AG20443 (cell line): ENCODE measurements at regions not wholly inside any gene's neighbourhood (a gene's known extent, or its start where the extent isn't known, plus 50 kb on each side); places are given as distances from the start of the nearest gene placed in this dataset.
A peak's percentile ranks its signal among the peaks of the same experiment; 100 is the strongest.

Experiments
- DNase-seq: peaks from one replicate; pipeline ENCODE4 v3.0.0; 2012; ENCODE audit warnings: low spot score, mixed read lengths

DNA sequence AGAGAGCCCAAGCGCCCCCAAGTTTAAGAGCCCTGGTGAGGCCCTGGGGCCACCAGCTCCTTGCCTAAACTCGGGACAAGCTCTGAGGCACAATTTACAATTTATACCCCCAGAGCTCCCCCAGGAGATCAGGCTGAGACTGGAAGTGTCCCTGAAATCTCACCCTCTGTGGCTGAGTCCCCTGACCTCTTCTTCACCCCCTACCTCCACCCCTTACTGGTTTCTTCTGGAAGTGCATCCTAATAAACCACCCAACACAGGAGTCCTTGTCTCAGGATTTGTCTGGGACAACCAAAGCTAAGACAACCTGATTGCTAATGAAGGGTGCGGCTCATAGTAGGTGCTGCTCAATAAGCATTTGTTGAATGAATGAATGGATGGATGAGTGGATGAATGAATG, 206.4 kb downstream of the BCL11B start:
- no peak for DNase-seq

DNA sequence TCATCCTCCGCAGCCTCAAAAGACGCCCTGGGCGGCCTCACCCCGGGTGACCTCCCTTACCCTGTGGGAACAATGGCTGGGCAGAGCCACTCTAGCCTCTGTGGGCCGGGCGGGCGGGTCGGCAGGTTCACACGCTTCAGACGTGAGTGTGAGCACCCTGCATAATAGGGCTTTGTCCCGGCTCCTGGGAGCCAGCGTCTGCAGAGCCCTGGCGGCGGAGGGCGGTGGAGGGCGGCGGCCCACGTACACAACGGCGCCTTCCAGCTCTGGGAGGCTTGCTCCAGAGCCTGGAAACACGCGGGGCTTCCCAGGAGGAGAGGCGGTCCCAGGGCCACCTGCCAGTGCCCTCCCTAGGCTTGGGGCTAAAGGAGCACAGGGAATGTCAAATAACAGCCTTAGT, 205.6 kb downstream of the BCL11B start:
- DNase-seq: no peak

DNA sequence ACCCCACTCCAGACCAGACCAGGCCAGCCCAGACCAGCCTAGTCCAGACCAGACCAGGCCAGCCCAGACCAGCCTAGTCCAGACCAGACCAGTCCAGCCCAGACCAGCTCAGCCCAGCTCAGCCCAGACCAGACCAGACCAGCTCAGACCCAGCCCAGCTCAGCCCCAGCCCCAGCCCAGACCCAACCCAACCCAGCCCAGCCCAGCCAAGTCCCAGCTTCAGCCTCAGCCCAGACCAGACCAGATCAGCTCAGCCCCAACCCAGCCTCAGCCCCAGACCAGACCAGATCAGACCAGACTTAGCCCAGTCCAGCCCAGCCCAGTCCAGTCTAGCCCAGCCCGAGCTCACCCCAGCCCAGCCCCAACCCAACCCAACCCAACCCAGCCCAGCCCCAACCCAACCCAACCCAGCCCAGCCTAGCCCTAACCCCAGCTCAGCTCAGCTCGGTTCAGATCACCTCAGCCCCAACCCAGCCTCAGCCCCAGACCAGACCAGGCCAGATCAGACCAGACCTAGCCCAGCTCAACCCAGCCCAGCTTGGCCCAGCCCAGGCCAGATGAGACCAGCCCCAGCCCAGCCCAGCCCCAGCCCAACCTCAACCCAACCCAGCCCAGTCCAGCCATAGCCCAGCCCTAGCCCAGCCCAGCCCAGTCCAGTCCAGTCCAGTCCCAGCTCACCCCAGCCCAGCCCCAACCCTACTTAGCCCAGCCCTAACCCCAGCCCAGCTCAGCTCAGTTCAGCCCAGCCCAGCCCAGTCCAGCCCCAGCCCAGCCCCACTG, 204.7 kb downstream of the BCL11B start:
- peak; percentile 4 for DNase-seq

DNA sequence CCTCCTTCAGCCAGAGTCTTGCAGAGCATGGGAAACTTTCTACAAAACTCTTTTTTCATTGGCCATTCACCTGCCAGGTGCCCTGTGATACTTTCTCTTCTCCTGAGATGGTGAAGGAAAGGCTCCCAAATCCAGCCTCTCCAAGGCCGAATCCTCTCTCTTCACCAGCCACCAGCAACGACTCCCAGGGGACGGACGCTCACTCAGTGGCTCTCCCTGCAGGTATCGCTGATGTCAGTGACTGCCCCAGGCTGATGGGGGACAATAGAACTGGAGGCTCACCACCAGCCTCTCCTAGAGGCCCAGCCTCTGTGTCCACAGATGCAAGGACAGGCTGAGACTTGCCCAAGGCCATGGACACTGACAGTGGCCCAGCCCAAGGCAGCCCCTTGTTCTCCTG, 204.1 kb downstream of the BCL11B start:
- no peak for DNase-seq

DNA sequence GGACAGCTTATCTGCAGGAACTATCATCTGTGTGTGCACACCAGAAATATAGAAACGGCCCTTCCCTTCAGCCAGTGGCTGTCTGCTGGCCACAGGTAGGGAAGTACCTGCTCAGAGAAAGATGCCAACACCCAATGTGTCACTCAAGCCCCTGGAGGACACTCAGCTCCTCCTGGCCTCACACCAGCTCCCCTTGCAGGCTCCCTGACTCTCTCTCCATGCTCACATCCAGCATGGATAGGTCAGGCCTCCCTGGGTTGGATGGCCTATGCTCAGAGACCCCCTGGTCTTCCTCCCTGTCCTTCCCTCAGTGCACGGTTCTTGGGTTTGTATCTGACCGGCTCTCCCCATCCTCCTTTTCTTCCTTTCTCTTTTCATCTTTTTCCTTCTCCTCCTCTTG, 202.1 kb downstream of the BCL11B start:
- no peak for DNase-seq

DNA sequence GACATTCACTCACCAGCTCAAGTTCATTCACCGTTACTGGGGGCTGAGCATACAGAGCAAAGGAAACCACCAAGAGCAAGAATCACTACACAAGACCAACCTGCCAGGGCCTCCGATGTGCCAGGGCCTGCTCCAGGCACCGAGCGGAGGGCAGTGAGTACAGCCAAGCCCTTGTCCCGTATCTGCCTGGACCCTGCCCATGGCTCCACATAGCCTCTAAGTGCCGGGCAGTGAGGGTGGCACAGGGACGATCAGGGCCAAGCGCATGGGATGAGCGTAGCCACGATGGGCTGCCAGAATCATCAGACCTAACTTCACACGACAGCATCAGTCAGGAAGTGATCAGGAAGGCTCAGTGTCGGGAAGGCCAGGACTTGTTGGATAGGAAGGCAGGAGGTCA, 199.6 kb downstream of the BCL11B start:
- no peak for DNase-seq

DNA sequence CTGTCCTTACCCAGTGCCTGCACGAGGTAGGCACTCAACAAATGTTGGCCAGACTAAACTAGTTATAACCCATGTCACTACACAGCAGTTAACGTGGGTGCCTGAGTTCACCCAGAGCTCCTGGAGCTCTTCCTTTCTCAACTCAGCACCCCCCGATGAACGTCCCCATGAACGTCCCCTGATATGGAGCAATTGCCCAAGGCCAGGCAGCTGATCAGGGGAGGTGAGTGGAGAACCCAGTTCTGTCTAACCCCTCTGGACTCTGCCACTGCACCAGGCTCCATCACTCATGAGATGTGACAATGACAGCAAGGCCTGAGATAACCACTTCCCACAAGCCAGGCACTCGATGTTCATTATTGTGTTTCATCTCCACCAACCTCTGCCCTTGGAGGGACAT, 199.0 kb downstream of the BCL11B start:
- no peak for DNase-seq

DNA sequence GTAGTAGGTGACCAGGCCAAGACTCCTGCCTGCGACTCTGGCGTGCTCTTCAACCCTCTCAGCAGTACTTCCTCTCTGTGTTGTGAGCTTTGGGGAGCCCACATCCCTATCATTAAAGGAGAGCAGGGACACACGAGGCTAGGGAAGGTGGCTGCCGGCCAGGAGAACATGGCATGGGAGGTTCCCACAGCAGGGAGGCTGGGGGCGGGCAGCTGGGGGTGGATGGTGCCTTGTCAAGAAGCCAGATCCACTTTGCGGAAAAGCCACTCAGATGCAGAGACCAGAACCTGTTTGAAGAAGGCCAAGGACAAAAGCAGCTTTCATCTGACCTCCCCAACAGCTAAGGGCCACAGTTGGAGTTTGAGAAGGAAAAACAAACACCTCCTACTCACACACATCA, 198.6 kb downstream of the BCL11B start:
- no peak for DNase-seq

DNA sequence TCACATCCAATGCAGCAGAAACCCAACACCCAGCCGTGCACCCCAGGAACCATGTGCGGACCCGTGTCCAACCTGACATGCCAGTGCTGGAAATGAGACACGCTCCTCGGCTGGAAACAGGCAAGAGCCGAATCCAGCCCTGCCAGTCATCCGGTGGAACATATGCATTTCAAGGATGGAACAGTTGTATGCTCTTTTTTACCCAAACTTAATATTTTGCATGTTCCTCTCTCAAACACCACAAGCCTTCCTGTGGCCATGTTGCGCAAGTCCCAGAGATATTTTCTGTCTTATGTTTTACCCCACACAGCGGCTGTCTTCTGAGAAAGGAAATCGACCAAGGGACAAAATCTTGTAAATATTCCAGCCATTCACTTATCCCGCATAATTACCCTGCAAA, 196.9 kb downstream of the BCL11B start:
- DNase-seq: no peak

DNA sequence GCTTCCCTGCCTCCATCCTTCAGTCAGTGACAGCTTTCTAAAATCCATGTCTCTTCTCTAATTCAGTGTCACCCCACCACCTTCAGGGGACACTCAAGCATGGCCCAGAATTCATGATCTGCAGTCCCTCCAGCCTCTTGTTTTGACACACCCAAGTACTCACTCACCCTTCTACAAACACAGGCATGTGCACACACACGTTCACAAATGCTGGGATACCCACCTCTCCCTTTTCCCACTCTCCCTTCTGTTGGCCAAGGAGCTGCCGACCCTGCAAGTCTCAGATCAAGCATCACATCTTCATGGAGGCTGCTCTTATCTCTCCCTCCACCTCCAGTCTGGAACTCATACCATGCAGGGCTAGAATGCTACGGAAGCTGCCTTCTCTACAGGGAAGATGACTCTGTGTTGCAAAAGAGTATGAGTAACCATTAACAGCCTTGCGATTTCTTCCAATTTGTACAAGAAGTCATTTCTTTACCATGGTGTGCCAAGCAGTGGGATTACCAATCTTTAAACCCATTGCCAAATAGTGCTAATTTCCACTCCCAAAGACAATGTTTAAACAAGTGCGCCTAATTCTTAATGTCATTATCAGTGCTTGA, 196.1 kb downstream of the BCL11B start:
- no peak for DNase-seq

DNA sequence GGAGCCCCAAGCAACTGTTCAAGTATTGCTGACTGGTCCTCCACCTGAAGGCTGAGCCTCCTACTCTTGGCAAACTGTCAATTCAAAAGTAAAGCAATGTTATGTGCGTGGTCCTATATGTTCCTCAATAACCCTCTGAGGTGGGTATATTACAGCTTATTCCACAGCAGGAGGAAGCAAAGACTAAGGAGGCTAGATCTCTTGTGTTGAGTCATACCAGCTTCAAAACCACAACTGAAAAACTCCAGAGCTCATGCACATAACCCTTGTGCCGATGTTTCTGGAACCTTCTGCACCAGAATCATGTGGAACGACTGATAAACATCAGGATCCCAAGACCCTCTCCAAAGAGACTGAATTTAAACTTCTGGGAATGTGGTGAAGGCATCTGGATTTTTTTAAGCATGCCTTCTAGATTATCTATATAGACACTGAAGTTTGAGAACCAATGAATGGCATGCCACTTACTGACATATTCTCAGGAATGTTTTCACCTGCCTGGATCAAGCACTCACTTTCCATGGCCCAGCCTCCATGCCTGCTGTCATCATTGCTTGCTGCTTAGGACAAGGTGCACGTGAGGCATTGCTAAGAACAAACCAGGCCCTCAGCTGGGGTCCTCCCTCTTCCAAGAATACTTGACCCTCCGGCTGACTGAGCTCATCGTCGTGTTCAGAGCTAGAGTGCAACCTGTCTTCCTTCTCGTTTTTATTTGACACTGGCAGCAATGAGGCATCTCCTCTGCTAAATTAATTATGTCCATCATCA, 194.7 kb downstream of the BCL11B start:
- no peak for DNase-seq

DNA sequence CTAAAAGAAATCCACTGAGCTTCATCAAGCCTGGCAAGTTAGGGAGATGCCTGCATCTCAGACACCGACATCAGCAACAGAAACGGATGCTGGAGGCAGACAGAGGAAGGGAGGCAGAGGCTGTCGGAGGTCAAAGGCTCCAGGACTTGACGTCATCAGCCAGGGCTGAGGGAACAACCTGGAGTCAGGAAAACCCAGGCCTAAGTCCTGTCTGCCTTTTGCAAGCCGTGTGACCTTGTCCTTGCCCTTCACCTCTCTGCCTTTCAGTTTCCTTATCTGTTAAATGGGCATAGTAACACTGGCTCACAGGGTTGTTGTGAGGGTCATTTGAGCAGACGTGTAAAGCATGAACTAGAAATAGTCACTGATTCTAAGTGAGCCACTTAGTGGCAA, 194.2 kb downstream of the BCL11B start:
- no peak for DNase-seq

DNA sequence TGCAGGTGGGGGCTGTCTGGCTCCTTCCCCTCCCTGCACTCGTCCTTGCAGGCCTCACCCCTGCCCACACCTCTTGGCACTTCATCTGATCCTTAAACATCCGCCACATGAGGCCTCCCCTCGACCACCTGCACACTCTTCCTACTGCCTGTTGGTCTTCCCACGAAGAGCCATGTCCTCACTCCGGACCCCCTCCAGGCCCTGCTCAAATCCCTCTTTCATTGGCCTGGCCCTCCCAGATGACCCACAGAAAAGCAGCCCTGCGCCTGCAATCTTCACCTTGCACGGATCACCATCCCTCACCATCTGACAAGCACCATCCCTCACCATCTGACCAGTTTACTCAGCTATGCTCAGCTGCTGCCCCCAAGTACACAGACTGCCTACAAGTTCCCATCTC, 193.6 kb downstream of the BCL11B start:
- no peak for DNase-seq

DNA sequence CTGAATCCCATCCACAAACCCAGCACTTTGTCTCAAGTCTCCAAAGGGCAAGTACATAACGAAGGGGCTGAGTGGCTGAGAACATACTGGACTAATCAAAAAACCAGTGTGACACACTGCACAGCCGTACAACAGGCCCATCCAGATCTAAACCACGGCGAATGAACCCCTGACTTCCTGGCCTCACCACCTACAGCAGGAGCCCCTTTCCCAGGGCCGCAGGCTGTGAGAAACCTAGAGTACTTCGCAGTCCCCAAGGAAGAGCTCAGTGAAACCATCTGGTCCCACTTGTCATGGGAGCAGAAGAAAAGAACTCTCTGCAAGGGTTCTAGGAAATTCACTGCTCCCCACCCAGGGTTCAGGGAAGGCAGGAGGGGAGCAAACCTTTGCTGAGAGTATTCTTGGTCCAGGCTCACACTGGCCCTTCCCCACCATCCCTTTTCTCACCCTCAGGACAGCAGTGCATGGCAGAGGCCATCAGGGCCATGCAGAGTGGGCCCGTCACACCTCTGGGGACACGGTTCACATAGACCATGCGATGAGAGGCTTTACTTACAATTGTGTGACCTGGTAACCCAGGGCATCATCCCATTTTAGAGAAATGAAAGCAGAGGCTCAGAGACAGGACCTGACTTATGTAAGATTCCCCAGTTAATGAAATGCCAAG, 192.8 kb downstream of the BCL11B start:
- DNase-seq: no peak

DNA sequence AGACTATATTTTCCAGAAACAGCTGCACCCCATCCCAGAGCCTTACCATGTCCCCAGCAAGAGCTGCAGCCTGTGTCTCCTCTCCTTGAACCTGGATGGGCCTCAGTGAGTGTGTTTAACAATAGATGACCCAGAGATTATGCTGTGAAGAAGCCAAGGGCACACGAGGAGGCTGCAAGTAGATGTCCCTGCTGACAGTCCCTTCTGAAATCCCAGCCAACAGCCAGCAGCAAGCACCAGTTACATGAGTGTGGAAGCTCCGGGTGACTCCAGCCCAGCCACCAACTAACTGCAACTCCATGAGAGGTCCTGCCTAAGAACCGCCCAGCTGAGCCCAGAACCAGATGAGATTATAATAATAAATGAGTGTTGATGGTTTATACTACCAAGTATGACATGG, 191.7 kb downstream of the BCL11B start:
- no peak for DNase-seq

DNA sequence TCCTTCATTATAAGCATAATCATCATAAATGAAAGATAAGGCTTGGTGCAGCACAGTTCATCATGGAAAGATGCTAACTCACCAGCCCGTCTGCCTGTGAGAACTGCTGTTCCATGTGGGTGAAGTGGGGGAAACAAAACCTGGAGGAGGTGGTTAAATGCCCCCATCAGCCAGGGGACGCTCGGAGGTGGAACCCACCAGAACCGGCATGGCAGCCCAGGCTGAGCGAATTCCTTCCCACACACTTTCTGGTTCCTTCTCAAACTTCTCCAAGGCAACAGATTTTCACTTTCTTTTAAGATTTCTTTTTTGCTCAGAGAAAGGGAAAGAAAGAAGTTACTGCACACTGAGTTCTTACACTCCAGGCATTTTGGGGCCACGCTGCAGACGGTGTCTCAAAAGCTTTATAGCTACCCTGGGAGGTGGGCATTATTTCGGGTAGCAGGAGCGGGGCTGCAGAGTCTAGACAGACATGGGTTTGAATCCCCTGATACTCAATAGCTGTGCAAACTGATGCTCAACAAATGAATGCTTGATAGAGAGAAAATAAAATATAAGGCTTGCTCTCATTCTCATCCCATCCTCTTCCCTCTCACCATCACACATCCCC, 190.7 kb downstream of the BCL11B start:
- no peak for DNase-seq

DNA sequence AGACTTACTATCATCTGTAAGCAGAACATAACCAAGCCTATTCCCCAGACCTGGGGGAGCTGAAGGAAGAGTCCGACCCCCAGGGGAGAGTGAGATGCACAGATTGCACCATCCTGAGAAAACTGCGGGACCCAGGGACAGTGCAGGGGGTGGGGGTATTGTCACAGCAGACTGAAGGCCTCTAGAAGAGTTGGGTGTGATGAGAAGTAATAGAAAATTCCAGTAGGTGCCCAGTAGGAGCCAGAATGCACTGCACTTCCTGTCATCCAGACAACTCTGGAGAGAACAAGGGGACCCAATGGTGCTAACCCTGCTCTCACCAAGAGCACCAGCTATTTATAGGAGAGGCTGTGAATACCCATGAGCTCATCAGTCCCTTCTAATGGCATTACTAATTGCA, 190.1 kb downstream of the BCL11B start:
- no peak for DNase-seq

DNA sequence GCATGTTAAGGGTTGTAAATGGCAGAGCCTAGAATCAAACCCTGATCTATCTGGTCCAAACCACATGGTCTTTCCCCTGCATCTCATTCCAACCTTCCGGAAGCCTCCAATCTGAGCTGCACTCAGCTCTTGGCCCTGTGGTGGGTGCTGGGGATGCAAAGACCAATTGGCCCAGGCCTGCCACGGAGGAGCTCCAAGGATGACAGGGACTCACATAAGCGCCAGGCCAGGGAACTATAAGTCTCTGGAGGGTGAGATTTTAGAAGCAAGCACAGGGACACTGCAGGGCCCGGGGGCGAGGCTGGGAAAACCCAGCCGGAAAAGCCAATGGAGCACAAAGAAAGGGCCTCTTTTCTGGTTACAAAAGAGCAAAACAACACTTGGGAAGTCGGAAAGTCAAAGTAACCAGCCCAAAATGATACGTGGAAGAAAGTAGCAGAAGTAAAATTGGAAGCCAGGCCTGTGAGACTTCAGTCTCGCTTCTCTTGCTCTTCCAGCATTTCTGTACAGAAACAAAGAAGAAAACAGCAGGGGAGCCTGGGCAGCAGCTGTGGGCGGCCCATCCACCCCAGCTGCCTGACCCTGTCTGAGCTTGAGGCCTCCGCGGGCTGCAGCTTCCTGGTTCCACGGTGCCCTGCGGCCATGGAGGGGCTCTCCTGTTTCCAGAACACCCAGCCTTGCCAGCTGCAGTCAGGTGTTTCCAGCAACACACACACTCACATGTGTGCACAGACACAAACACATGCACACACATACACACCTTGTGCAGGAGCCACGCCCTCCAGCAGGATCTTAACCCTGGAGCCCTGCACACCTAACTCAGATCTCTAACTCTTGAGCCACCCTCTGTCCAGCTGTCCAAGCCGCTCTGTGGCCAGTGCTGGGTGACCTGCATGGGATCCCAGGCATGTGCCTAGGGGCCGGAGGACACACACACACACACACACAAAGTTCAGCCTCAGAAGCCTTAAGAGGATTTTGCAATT, 178.2 kb downstream of the BCL11B start:
- no peak for DNase-seq

DNA sequence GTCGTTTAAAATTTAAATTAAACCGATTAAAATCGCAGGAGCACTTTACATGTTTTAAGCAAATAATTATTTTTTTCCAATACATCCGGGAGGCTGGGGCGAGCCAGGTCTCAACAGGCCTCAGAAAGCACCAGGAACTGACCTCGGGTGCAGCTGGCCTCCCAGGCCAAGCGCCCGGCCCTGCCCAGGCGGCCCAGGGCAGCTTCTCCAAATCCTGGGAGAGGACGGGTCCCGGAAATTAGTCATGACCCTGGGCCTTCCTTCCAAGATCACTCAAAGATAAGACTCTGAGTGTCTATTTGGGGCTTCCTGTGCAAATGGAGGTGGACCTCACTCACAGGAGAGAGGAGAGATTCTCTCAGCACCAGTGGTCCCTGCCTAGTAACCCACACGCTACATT, 177.1 kb downstream of the BCL11B start:
- no peak for DNase-seq

DNA sequence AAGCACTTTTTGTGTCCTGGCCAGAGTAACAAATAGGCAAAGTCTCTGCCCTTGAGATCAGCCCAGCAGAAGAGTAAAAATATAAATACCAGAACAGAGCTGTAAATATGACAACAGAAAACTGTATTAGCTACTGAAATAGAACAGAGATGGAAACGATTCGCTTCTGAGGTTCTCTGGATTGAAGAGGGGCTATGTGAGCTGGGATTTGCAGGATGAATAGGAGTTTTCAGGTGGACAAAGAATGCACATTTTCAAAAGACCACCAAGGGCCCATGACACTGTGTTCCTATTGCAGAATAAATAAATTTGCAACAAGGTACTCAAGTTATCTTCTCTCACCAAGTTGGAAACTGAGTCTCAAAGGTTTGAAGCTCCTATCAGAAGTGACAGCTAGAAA, 176.6 kb downstream of the BCL11B start:
- no peak for DNase-seq

DNA sequence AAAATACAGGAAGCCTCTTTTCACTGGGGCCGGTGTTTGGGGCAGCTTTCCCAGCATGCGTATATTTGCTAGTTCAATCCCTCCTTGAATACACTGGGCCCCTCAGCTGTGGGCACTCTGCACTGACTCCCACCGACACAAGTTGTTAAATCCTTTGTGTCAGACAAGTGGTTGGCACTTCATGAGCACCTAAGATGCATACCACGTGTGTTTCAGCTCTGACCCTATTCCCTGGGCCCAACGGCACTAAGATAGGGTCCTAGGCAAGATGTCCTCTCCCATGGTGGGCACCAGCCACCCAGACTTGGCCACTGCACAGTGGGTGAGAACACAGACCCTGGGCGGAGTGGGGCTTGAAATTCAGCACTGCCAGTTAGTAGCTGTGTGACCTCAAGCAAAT, 173.8 kb downstream of the BCL11B start:
- DNase-seq: no peak
